ENCODE measurements at regions not wholly inside any gene's neighbourhood (a gene's known extent, or its start where the extent isn't known, plus 50 kb on each side); places are given as distances from the start of the nearest gene placed in this dataset.

DNA sequence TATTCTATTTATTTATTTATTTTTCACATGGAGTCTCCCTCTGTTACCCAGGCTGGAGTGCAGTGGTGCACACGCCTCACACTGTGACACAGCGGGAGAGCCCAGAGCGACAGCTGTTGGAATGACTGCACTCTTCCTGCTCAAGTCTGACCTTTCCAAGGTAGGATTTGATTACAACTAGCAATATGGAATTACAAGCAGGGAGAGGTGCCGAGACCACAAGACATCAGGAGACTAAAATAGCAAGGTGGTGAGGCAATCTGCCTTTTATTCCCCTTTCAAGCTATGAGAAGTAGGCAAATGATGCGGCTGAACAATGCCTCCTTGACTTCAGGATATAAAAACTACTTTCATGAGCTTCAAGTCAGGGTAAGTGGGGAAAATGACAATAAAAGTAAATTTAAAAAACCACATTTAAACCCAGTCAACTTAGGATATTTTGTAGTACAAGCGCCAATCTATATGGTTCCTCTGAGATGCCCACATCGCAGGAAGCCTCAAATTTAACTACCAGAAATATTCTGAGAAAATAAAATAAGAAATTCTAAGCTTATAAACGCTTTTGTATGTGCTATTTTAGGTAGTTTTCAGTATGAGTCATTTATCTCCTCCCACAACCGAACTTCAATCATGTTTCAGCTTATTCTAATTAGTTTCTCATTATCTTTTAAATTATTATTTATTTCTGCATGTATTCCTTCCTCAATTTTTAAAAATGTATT is 146.9 kb upstream of the SGK1 start:
- intact Hi-C loops (cut with DNase I), result no loop called here
- no peak for DNase-seq (ENCODE audit: extremely low spot score)
- Histone ChIP-seq H3K9me3 (no peaks in the 10 kb centered on the region), H3K27ac (replicated peaks in 1 of 4) (no peak overlapping the region), H3K36me3 (no peaks in the 10 kb centered on the region), H3K4me1 (peaks cover 0 to 14% (median 2%) of the 10 kb centered on the region in 4 donors), H3K4me3 (no peak overlapping the region), H3K27me3 (no peaks in the 10 kb centered on the region)
- WGBS, result 79% methylated on average over 9 of the region's 9 CpGs
- TF ChIP-seq, protein P1, sequence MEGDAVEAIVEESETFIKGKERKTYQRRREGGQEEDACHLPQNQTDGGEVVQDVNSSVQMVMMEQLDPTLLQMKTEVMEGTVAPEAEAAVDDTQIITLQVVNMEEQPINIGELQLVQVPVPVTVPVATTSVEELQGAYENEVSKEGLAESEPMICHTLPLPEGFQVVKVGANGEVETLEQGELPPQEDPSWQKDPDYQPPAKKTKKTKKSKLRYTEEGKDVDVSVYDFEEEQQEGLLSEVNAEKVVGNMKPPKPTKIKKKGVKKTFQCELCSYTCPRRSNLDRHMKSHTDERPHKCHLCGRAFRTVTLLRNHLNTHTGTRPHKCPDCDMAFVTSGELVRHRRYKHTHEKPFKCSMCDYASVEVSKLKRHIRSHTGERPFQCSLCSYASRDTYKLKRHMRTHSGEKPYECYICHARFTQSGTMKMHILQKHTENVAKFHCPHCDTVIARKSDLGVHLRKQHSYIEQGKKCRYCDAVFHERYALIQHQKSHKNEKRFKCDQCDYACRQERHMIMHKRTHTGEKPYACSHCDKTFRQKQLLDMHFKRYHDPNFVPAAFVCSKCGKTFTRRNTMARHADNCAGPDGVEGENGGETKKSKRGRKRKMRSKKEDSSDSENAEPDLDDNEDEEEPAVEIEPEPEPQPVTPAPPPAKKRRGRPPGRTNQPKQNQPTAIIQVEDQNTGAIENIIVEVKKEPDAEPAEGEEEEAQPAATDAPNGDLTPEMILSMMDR (IDR thresholded peaks at IDR 0.05), result no peak
- no peak for TF ChIP-seq POLR2A (IDR thresholded peaks at IDR 0.05; ENCODE audit: low read depth)
- no peak for TF ChIP-seq EP300 (IDR thresholded peaks at IDR 0.05)
- TF ChIP-seq POLR2AphosphoS5 (IDR thresholded peaks at IDR 0.05), result no peak

DNA sequence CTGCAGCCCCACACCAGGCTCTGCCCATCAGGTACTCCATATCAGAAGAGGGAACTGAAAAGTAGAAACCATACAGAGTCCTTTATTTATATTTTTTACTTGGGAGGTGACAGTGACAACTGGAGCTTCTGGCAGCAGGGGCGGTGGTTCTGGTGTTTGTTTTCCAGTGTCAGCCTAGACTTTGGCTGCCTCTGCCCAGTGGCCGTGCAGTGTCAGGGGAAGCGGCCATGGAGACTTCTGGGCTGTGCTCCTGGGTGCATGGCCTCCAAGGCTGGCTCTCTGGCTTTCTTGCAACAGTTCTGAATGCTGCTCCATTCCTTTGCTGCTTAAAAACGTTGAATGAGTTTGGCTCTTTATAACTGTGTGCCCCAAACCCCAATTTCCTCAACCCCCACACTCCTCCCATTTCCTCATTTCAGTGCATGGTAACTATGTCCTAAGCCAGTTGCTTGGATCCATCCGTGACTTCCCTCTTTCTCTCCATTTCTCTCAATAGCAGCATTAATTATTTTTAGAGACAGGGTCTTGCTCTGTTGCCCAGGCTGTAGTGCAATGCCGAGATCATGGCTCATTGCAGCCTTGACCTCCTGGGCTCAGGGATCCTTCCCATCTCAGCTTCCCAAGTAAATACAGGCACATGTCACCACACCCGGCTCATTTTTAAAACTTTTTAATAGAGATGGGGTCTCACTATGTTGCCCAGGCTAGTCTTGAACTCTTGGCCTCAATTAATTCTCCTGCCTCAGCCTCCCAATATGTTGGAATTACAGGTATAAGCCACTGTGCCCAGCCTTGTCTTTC is 141.1 kb upstream of the SGK1 start:
- intact Hi-C loops (cut with DNase I), result no loop called here
- DNase-seq (ENCODE audit: extremely low spot score), result no peak
- WGBS, result 70% methylated on average over 7 of the region's 7 CpGs

DNA sequence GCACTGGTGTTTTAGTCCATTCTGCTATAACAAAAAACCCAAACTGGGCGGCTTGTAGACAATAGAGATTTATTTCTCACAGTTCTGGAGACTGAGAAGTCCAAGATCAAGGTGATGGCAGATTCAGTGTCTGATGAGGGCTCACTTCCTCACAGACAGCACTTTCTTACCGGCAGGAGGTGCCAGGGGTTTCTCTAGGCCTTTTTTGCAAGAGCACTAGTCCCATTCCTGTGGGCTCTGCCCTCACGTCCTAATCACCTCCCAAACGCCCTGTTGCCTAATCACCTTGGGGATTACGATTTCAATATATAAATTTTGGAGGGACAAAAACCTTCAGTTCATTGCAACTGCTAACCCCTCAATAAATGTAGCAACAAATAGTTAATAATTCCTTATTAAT is 140.0 kb upstream of the SGK1 start:
- DNase-seq (ENCODE audit: extremely low spot score), result no peak
- intact Hi-C loops (cut with DNase I), result no loop called here
- Histone ChIP-seq H3K9me3 (no peaks in the 10 kb centered on the region), H3K36me3 (no peaks in the 10 kb centered on the region), H3K4me3 (no peak overlapping the region), H3K27ac (replicated peaks in 1 of 4) (no peak overlapping the region), H3K4me1 (no peaks in the 10 kb centered on the region), H3K27me3 (no peaks in the 10 kb centered on the region)
- TF ChIP-seq POLR2A (IDR thresholded peaks at IDR 0.05; ENCODE audit: low read depth), result no peak
- TF ChIP-seq, protein P1 (IDR thresholded peaks at IDR 0.05), result no peak
- TF ChIP-seq EP300 (IDR thresholded peaks at IDR 0.05), result no peak
- TF ChIP-seq POLR2AphosphoS5 (IDR thresholded peaks at IDR 0.05), result no peak
- WGBS, result 89% methylated on average over 5 of the region's 5 CpGs

More for the DNA sequence above, 141.1 kb upstream of the SGK1 start:
- Histone ChIP-seq H3K27me3 (no peaks in the 10 kb centered on the region), H3K27ac (replicated peaks in 1 of 4) (no peak overlapping the region), H3K36me3 (no peaks in the 10 kb centered on the region), H3K4me3 (no peak overlapping the region), H3K4me1 (no peaks in the 10 kb centered on the region), H3K9me3 (no peaks in the 10 kb centered on the region)
- TF ChIP-seq POLR2A (IDR thresholded peaks at IDR 0.05; ENCODE audit: low read depth), result no peak
- TF ChIP-seq, protein P1 (IDR thresholded peaks at IDR 0.05), result no peak
- TF ChIP-seq EP300 (IDR thresholded peaks at IDR 0.05), result no peak
- TF ChIP-seq POLR2AphosphoS5 (IDR thresholded peaks at IDR 0.05), result no peak

DNA sequence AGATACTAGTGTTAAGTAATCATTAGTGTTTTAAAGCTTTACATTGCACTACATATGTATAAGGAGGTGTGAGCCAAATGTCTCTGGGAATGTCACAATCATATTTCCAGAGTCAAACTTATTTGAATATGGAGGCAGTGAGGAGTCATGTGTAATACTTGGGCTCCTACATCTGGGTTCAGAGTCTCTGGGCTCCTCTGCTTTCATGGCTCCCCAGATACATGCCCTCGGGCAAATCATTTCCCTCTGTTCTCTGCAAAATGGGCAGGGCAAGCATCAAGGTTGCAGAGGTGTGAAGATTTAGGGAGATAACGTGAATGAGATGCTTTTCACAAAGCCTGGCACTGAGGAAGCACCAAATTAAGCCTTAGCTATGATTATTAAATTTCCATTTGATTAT is 138.3 kb upstream of the SGK1 start:
- DNase-seq (ENCODE audit: extremely low spot score), result no peak
- H3K27me3 ChIP-seq, result no peaks in the 10 kb centered on the region
- intact Hi-C loops (cut with DNase I), result no loop called here
- no peaks in the 10 kb centered on the region for H3K4me1 ChIP-seq
- H3K9me3 ChIP-seq, result no peaks in the 10 kb centered on the region
- no peaks in the 10 kb centered on the region for H3K36me3 ChIP-seq
- no peak overlapping the region for H3K27ac ChIP-seq (replicated peaks in 1 of 4)
- TF ChIP-seq EP300 (IDR thresholded peaks at IDR 0.05), result no peak
- no peak for TF ChIP-seq POLR2AphosphoS5 (IDR thresholded peaks at IDR 0.05)
- TF ChIP-seq, protein P1 (IDR thresholded peaks at IDR 0.05), result no peak
- no peak for TF ChIP-seq POLR2A (IDR thresholded peaks at IDR 0.05; ENCODE audit: low read depth)
- WGBS, result 94% methylated on average over 2 of the region's 2 CpGs
- no peak overlapping the region for H3K4me3 ChIP-seq

Measured in esophagus muscularis mucosa (tissue), 4 donors.